ENCODE measurements at regions not wholly inside any gene's neighbourhood (a gene's known extent, or its start where the extent isn't known, plus 50 kb on each side); places are given as distances from the start of the nearest gene placed in this dataset.
A peak's percentile ranks its signal among the peaks of the same experiment; 100 is the strongest.
"Not testable (repeated sequence)": the region's sequence is repeated elsewhere in the genome, so short reads cannot be mapped to it uniquely, and the experiment has no call there.

GRCh38 chr2:63692002-63692606 lies 103.3 kb downstream of the MDH1 start:
- H3K9me3 ChIP-seq (ENCODE audit: control insufficient read depth, insufficient read depth, low read length) = no peaks in the 10 kb centered on the region
- peak in 5 of 6 donors; percentile 17 to 82 (median 32) for DNase-seq (ENCODE audit: low read depth in 4 of 6, low spot score in 6 of 6)
- no peak overlapping the region for H3K4me3 ChIP-seq (ENCODE audit: low read depth, low read length)
- no peaks in the 10 kb centered on the region for H3K27me3 ChIP-seq (ENCODE audit: control insufficient read depth, insufficient read depth, low read length)
- H3K27ac ChIP-seq (ENCODE audit: low read depth, low read length) = no peak overlapping the region
- H3K36me3 ChIP-seq (ENCODE audit: control insufficient read depth, insufficient read depth, low read length) = no peaks in the 10 kb centered on the region
- no CpG with 5 or more reads among the region's 1 CpG for WGBS (ENCODE audit: insufficient coverage)
- H3K4me1 ChIP-seq (ENCODE audit: control insufficient read depth, insufficient read depth, low read length) = no peaks in the 10 kb centered on the region

GRCh38 chr2:63695583-63695982 lies 106.8 kb downstream of the MDH1 start:
- Histone ChIP-seq H3K36me3 (ENCODE audit: control insufficient read depth, insufficient read depth, low read length) (no peaks in the 10 kb centered on the region), H3K9me3 (ENCODE audit: control insufficient read depth, insufficient read depth, low read length) (no peaks in the 10 kb centered on the region), H3K4me3 (ENCODE audit: low read depth, low read length) (no peak overlapping the region), H3K27me3 (ENCODE audit: control insufficient read depth, insufficient read depth, low read length) (no peaks in the 10 kb centered on the region), H3K27ac (ENCODE audit: low read depth, low read length) (no peak overlapping the region), H3K4me1 (ENCODE audit: control insufficient read depth, insufficient read depth, low read length) (no peaks in the 10 kb centered on the region)
- DNase-seq (ENCODE audit: low read depth in 4 of 6, low spot score in 6 of 6) = no peak

GRCh38 chr2:63696496-63696895 lies 107.7 kb downstream of the MDH1 start:
- no peak overlapping the region for H3K27ac ChIP-seq (ENCODE audit: low read depth, low read length)
- no peaks in the 10 kb centered on the region for H3K36me3 ChIP-seq (ENCODE audit: control insufficient read depth, insufficient read depth, low read length)
- DNase-seq (ENCODE audit: low read depth in 4 of 6, low spot score in 6 of 6) = no peak
- no peaks in the 10 kb centered on the region for H3K9me3 ChIP-seq (ENCODE audit: control insufficient read depth, insufficient read depth, low read length)
- no peaks in the 10 kb centered on the region for H3K27me3 ChIP-seq (ENCODE audit: control insufficient read depth, insufficient read depth, low read length)
- H3K4me3 ChIP-seq (ENCODE audit: low read depth, low read length) = no peak overlapping the region
- no peaks in the 10 kb centered on the region for H3K4me1 ChIP-seq (ENCODE audit: control insufficient read depth, insufficient read depth, low read length)
- no CpG with 5 or more reads among the region's 1 CpG for WGBS (ENCODE audit: insufficient coverage)

- H3K27me3 ChIP-seq (ENCODE audit: control insufficient read depth, insufficient read depth, low read length) = no peaks in the 10 kb centered on the region
- no peaks in the 10 kb centered on the region for H3K9me3 ChIP-seq (ENCODE audit: control insufficient read depth, insufficient read depth, low read length)
- H3K4me1 ChIP-seq (ENCODE audit: control insufficient read depth, insufficient read depth, low read length) = no peaks in the 10 kb centered on the region
- DNase-seq (ENCODE audit: low read depth in 4 of 6, low spot score in 6 of 6) = no peak
- H3K4me3 ChIP-seq (ENCODE audit: low read depth, low read length) = no peak overlapping the region
- H3K27ac ChIP-seq (ENCODE audit: low read depth, low read length) = no peak overlapping the region
- no CpG with 5 or more reads among the region's 4 CpGs for WGBS (ENCODE audit: insufficient coverage)
- no peaks in the 10 kb centered on the region for H3K36me3 ChIP-seq (ENCODE audit: control insufficient read depth, insufficient read depth, low read length)
Measured at GRCh38 chr2:63697160-63697559, 108.4 kb downstream of the MDH1 start.

- no peak overlapping the region for H3K4me3 ChIP-seq (ENCODE audit: low read depth, low read length)
- WGBS (ENCODE audit: insufficient coverage) = 65% methylated on average over 4 of the region's 6 CpGs
- peak in 2 of 6 donors; percentile 12 to 30 for DNase-seq (ENCODE audit: low read depth in 4 of 6, low spot score in 6 of 6)
- no peaks in the 10 kb centered on the region for H3K27me3 ChIP-seq (ENCODE audit: control insufficient read depth, insufficient read depth, low read length)
- no peaks in the 10 kb centered on the region for H3K9me3 ChIP-seq (ENCODE audit: control insufficient read depth, insufficient read depth, low read length)
- H3K27ac ChIP-seq (ENCODE audit: low read depth, low read length) = no peak overlapping the region
- no peaks in the 10 kb centered on the region for H3K4me1 ChIP-seq (ENCODE audit: control insufficient read depth, insufficient read depth, low read length)
- H3K36me3 ChIP-seq (ENCODE audit: control insufficient read depth, insufficient read depth, low read length) = no peaks in the 10 kb centered on the region
Measured at GRCh38 chr2:63698786-63699548, 110.2 kb downstream of the MDH1 start.

- Histone ChIP-seq H3K27me3 (ENCODE audit: control insufficient read depth, insufficient read depth, low read length) (no peaks in the 10 kb centered on the region), H3K36me3 (ENCODE audit: control insufficient read depth, insufficient read depth, low read length) (no peaks in the 10 kb centered on the region), H3K27ac (ENCODE audit: low read depth, low read length) (no peak overlapping the region), H3K4me1 (ENCODE audit: control insufficient read depth, insufficient read depth, low read length) (no peaks in the 10 kb centered on the region), H3K9me3 (ENCODE audit: control insufficient read depth, insufficient read depth, low read length) (no peaks in the 10 kb centered on the region), H3K4me3 (ENCODE audit: low read depth, low read length) (no peak overlapping the region)
- no peak for DNase-seq (ENCODE audit: low read depth in 4 of 6, low spot score in 6 of 6)
- 100% methylated on average over 2 of the region's 3 CpGs for WGBS (ENCODE audit: insufficient coverage)
Measured at GRCh38 chr2:63699549-63699839, 110.7 kb downstream of the MDH1 start.

GRCh38 chr2:63700271-63700670 lies 111.5 kb downstream of the MDH1 start:
- no peak overlapping the region for H3K27ac ChIP-seq (ENCODE audit: low read depth, low read length)
- H3K36me3 ChIP-seq (ENCODE audit: control insufficient read depth, insufficient read depth, low read length) = no peaks in the 10 kb centered on the region
- no CpG with 5 or more reads among the region's 3 CpGs for WGBS (ENCODE audit: insufficient coverage)
- H3K4me1 ChIP-seq (ENCODE audit: control insufficient read depth, insufficient read depth, low read length) = no peaks in the 10 kb centered on the region
- no peaks in the 10 kb centered on the region for H3K9me3 ChIP-seq (ENCODE audit: control insufficient read depth, insufficient read depth, low read length)
- no peaks in the 10 kb centered on the region for H3K27me3 ChIP-seq (ENCODE audit: control insufficient read depth, insufficient read depth, low read length)
- H3K4me3 ChIP-seq (ENCODE audit: low read depth, low read length) = no peak overlapping the region
- DNase-seq (ENCODE audit: low read depth in 4 of 6, low spot score in 6 of 6) = no peak

- DNase-seq (ENCODE audit: low read depth in 4 of 6, low spot score in 6 of 6) = no peak
- no peaks in the 10 kb centered on the region for H3K36me3 ChIP-seq (ENCODE audit: control insufficient read depth, insufficient read depth, low read length)
- no peak overlapping the region for H3K27ac ChIP-seq (ENCODE audit: low read depth, low read length)
- H3K27me3 ChIP-seq (ENCODE audit: control insufficient read depth, insufficient read depth, low read length) = no peaks in the 10 kb centered on the region
- no peak overlapping the region for H3K4me3 ChIP-seq (ENCODE audit: low read depth, low read length)
- no peaks in the 10 kb centered on the region for H3K9me3 ChIP-seq (ENCODE audit: control insufficient read depth, insufficient read depth, low read length)
- no peaks in the 10 kb centered on the region for H3K4me1 ChIP-seq (ENCODE audit: control insufficient read depth, insufficient read depth, low read length)
Measured at GRCh38 chr2:63701406-63701805, 112.6 kb downstream of the MDH1 start.

GRCh38 chr2:63706084-63706483 lies 117.3 kb downstream of the MDH1 start:
- not testable (repeated sequence) for H3K9me3 ChIP-seq (ENCODE audit: control insufficient read depth, insufficient read depth, low read length); DNase-seq (ENCODE audit: low read depth in 4 of 6, low spot score in 6 of 6); H3K27me3 ChIP-seq (ENCODE audit: control insufficient read depth, insufficient read depth, low read length); H3K27ac ChIP-seq (ENCODE audit: low read depth, low read length); H3K4me3 ChIP-seq (ENCODE audit: low read depth, low read length); H3K4me1 ChIP-seq (ENCODE audit: control insufficient read depth, insufficient read depth, low read length); H3K36me3 ChIP-seq (ENCODE audit: control insufficient read depth, insufficient read depth, low read length)
- WGBS (ENCODE audit: insufficient coverage) = no CpG with 5 or more reads among the region's 3 CpGs

GRCh38 chr2:63710732-63711131 lies 122.0 kb downstream of the MDH1 start:
- no peak overlapping the region for H3K4me3 ChIP-seq (ENCODE audit: low read depth, low read length)
- no peak for DNase-seq (ENCODE audit: low read depth in 4 of 6, low spot score in 6 of 6)
- WGBS (ENCODE audit: insufficient coverage) = no CpG with 5 or more reads among the region's 1 CpG
- no peaks in the 10 kb centered on the region for H3K36me3 ChIP-seq (ENCODE audit: control insufficient read depth, insufficient read depth, low read length)
- no peak overlapping the region for H3K27ac ChIP-seq (ENCODE audit: low read depth, low read length)
- no peaks in the 10 kb centered on the region for H3K27me3 ChIP-seq (ENCODE audit: control insufficient read depth, insufficient read depth, low read length)
- H3K4me1 ChIP-seq (ENCODE audit: control insufficient read depth, insufficient read depth, low read length) = no peaks in the 10 kb centered on the region
- H3K9me3 ChIP-seq (ENCODE audit: control insufficient read depth, insufficient read depth, low read length) = no peaks in the 10 kb centered on the region
